HCT116 (cell line): ENCODE measurements at regions not wholly inside any gene's neighbourhood (a gene's known extent, or its start where the extent isn't known, plus 50 kb on each side); places are given as distances from the start of the nearest gene placed in this dataset.

Source experiments
- ATAC-seq: fragments of 200-7000 bp; cut with Tn5 transposase; 2 replicates; pipeline ENCODE4 v1.9.1; 2020; ENCODE audit warnings: mild to moderate bottlenecking, moderate library complexity
- BruUV-seq: library from RNA; stranded (reverse); fragments of 400-500 nt; replicated peaks from 2 replicates; lab custom pipeline; 2021; lab: Mats Ljungman, UMichigan
- CTCF ChIA-PET: fragments of 300-600 bp; sonication (Branson Sonifier 250); formaldehyde crosslinking; loops from one replicate; lab custom pipeline; 2021; ENCODE audit warnings: antibody characterized with exemption; lab: Charles Lee
- POLR2A ChIA-PET: fragments of 300-600, 350-600 bp; sonication (Branson Sonifier 250); formaldehyde crosslinking; loops from one replicate; lab custom pipeline; 2021; ENCODE audit warnings: antibody characterized with exemption; lab: Charles Lee
- RAD21 ChIA-PET, 2 experiments: fragments of 300-600 bp; sonication (Branson Sonifier 250); formaldehyde crosslinking; loops; one replicate each; lab custom pipeline; 2023; ENCODE audit warnings: low total read pairs in 2 of 2; ENCODE audit not compliant: uncharacterized antibody in 2 of 2, unreplicated experiment in 2 of 2, low non-redundant PET in 1 of 2; lab: Charles Lee
- DNase-seq: peaks from one replicate; pipeline ENCODE4 v3.0.0-alpha.2; 2010; ENCODE audit warnings: low read depth, low spot score
- H2AFZ ChIP-seq: fragments of 200-600 bp; shearing (Covaris generic), sonication (generic); 2 replicates; pipeline ENCODE4 v1.6.1; 2017; ENCODE audit warnings: low read depth, mixed run types, mixed read lengths, antibody characterized with exemption, low read length; ENCODE audit not compliant: poor library complexity, severe bottlenecking
- H3K27ac ChIP-seq: 2 replicates; pipeline ENCODE4 v1.5.1; 2012; ENCODE audit warnings: low read depth, low read length
- H3K27me3 ChIP-seq: fragments of 200-600 bp; sonication (generic); 2 replicates; pipeline ENCODE4 v1.6.1; 2016; ENCODE audit warnings: mixed run types, low read length, mixed read lengths; ENCODE audit not compliant: insufficient read depth
- H3K36me3 ChIP-seq, 2 experiments: fragments of 200-500 bp in 1 of 2; fragments of 200-600 bp in 1 of 2; sonication (Bioruptor generic) in 1 of 2; sonication (generic) in 1 of 2; 2 replicates each; pipeline versions ENCODE4 v1.5.1 to v1.6.1; 2014 to 2016; ENCODE audit warnings: low read length in 2 of 2, inconsistent platforms in 1 of 2, mixed read lengths in 1 of 2, mixed run types in 1 of 2; ENCODE audit not compliant: insufficient read depth in 2 of 2, control insufficient read depth in 1 of 2
- H3K4me1 ChIP-seq, 2 experiments: fragments of 200-600 bp in 1 of 2; sonication (generic) in 1 of 2; 2 replicates each; pipeline versions ENCODE4 v1.5.1 to v1.6.1; 2012 to 2017; ENCODE audit warnings: low read length in 2 of 2, inconsistent platforms in 1 of 2, mild to moderate bottlenecking in 1 of 2, mixed read lengths in 1 of 2, mixed run types in 1 of 2, moderate library complexity in 1 of 2; ENCODE audit not compliant: insufficient read depth in 2 of 2, control insufficient read depth in 1 of 2
- H3K4me2 ChIP-seq: fragments of 200-600 bp; sonication (generic); 2 replicates; pipeline ENCODE4 v1.6.1; 2017; ENCODE audit warnings: mixed run types, low read length, mixed read lengths
- H3K4me3 ChIP-seq, 2 experiments: fragments of 200-600 bp in 1 of 2; sonication (generic) in 1 of 2; replicated peaks in 1 of 2; 2 replicates each; pipeline ENCODE4 v1.5.1; 2011 to 2016; ENCODE audit warnings: low read length in 2 of 2, control low read depth in 1 of 2, low read depth in 1 of 2, mild to moderate bottlenecking in 1 of 2, mixed read lengths in 1 of 2, mixed run types in 1 of 2
- H3K79me2 ChIP-seq: fragments of 200-600 bp; sonication (generic); 2 replicates; pipeline ENCODE4 v1.6.1; 2017; ENCODE audit warnings: mild to moderate bottlenecking, mixed run types, low read length, moderate library complexity, mixed read lengths; ENCODE audit not compliant: insufficient read depth
- H3K9ac ChIP-seq: fragments of 200-600 bp; sonication (generic); 2 replicates; pipeline ENCODE4 v1.6.1; 2016; ENCODE audit warnings: low read length, mixed read lengths
- H3K9me2 ChIP-seq: fragments of 200-600 bp; sonication (generic), shearing (Covaris generic); 2 replicates; pipeline ENCODE4 v1.6.1; 2017; ENCODE audit warnings: mixed run types, mild to moderate bottlenecking, moderate library complexity; ENCODE audit not compliant: insufficient read depth
- H3K9me3 ChIP-seq, 2 experiments: fragments of 200-500 bp in 1 of 2; fragments of 200-600 bp in 1 of 2; sonication (Bioruptor generic) in 1 of 2; sonication (generic) in 1 of 2; 2 replicates each; pipeline ENCODE4 v1.6.1; 2014 to 2017; ENCODE audit warnings: low read length in 2 of 2, mixed read lengths in 2 of 2, inconsistent platforms in 1 of 2, low read depth in 1 of 2, mild to moderate bottlenecking in 1 of 2, mixed run types in 1 of 2, moderate library complexity in 1 of 2; ENCODE audit not compliant: control insufficient read depth in 1 of 2, insufficient read depth in 1 of 2
- H4K20me1 ChIP-seq: fragments of 200-600 bp; sonication (generic), shearing (Covaris generic); 2 replicates; pipeline ENCODE4 v1.6.1; 2017; ENCODE audit warnings: mixed run types, mild to moderate bottlenecking, moderate library complexity; ENCODE audit not compliant: insufficient read depth
- CBX3 ChIP-seq: IDR thresholded peaks from 2 replicates; pipeline ENCODE4 v1.6.1; 2012; ENCODE audit warnings: low read depth
- CEBPB ChIP-seq: IDR thresholded peaks from 2 replicates; pipeline ENCODE4 v1.6.1; 2012; ENCODE audit warnings: low read depth
- EGR1 ChIP-seq: IDR thresholded peaks from 2 replicates; pipeline ENCODE4 v1.6.1; 2012; ENCODE audit warnings: low read depth
- EZH2 ChIP-seq: fragments of 200-600 bp; sonication (generic); IDR thresholded peaks from 2 replicates; pipeline ENCODE4 v1.6.1; 2017; ENCODE audit warnings: antibody characterized with exemption, mixed run types
- EZH2phosphoT487 ChIP-seq: fragments of 200-600 bp; IDR thresholded peaks from 2 replicates; pipeline ENCODE4 v1.6.1; 2018; ENCODE audit warnings: antibody characterized with exemption, borderline replicate concordance
- FOSL1 ChIP-seq: IDR thresholded peaks from 2 replicates; pipeline ENCODE4 v1.6.1; 2012; ENCODE audit warnings: low read depth
- JUND ChIP-seq: IDR thresholded peaks from 2 replicates; pipeline ENCODE4 v1.6.1; 2012
- POLR2A ChIP-seq: IDR thresholded peaks from 2 replicates; pipeline ENCODE4 v1.7.0; 2011; ENCODE audit warnings: borderline replicate concordance; ENCODE audit not compliant: insufficient read depth, insufficient read length; ENCODE audit errors: extremely low read depth
- SIN3A ChIP-seq: IDR thresholded peaks from 2 replicates; pipeline ENCODE4 v1.6.1; 2012; ENCODE audit warnings: low read depth
- TCF7L2 ChIP-seq: IDR thresholded peaks from 2 replicates; pipeline ENCODE4 v1.7.0; 2011; ENCODE audit warnings: borderline replicate concordance, inconsistent platforms; ENCODE audit not compliant: insufficient read depth, insufficient read length; ENCODE audit errors: extremely low read depth
- YY1 ChIP-seq: IDR thresholded peaks from 2 replicates; pipeline ENCODE4 v1.6.1; 2011; ENCODE audit warnings: low read length, low read depth, moderate library complexity, mild to moderate bottlenecking; ENCODE audit not compliant: insufficient replicate concordance; ENCODE audit errors: extremely low read depth
- ZFX ChIP-seq: fragments of 450-650 bp; IDR thresholded peaks from 2 replicates; pipeline ENCODE4 v1.6.1; 2017
- ZNF274 ChIP-seq: fragments of 200-500 bp; sonication (Bioruptor generic); IDR thresholded peaks from 2 replicates; pipeline ENCODE4 v1.6.1; 2014; ENCODE audit warnings: mild to moderate bottlenecking, low read depth, low read length, inconsistent platforms
- intact Hi-C: fragments of 100-400 bp; cut with micrococcal nuclease; formaldehyde crosslinking; loops from 2 replicates; pipeline ENCODE4 v1.10.0; 2022
- TF ChIP-seq, protein P1 (sequence below): IDR thresholded peaks from 2 replicates; pipeline ENCODE4 v1.6.1; 2012
- TF ChIP-seq, protein P2 (sequence below): IDR thresholded peaks from 2 replicates; pipeline ENCODE4 v1.6.1; 2011; ENCODE audit warnings: mild to moderate bottlenecking, low read length, moderate library complexity; ENCODE audit not compliant: insufficient replicate concordance; ENCODE audit errors: extremely low read depth
- TF ChIP-seq, protein P3 (sequence below), 3 experiments: fragments of 200-600 bp in 1 of 3; sonication (generic) in 1 of 3; IDR thresholded peaks in 2 of 3; conservative IDR thresholded peaks in 1 of 3; 2 replicates each; pipeline ENCODE4 v1.5.1; 2012 to 2017; ENCODE audit warnings: low read depth in 2 of 3, low read length in 2 of 3, antibody characterized with exemption in 1 of 3, borderline replicate concordance in 1 of 3, control low read depth in 1 of 3, mild to moderate bottlenecking in 1 of 3, mixed read lengths in 1 of 3, mixed run types in 1 of 3, moderate library complexity in 1 of 3; ENCODE audit not compliant: insufficient read depth in 1 of 3
- TF ChIP-seq, protein P4 (sequence below): IDR thresholded peaks from 2 replicates; pipeline ENCODE4 v1.6.1; 2012

DNA sequence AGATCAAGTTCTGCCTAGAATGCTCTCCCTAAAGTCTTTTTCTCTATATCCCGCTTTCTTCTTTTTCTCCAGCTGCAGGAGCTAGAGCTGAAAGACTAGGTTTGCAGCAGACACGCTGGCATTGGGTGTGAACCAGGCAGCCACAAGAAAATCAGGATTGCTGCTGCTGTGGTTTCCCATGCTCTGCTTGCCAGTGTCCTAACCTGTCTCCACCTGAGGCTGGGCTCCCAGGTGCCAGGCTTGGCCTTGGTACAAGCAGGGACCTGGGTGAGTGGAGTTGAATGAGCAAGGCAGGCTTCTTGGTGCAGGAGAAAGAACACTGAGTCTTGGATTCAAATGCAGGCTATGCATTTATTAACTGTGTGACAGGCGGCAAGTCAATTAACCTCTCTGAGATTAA, 440.3 kb upstream of the MAF start:
- TF ChIP-seq, protein P1, sequence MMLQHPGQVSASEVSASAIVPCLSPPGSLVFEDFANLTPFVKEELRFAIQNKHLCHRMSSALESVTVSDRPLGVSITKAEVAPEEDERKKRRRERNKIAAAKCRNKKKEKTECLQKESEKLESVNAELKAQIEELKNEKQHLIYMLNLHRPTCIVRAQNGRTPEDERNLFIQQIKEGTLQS, result no peak
- TF ChIP-seq, protein P2, sequence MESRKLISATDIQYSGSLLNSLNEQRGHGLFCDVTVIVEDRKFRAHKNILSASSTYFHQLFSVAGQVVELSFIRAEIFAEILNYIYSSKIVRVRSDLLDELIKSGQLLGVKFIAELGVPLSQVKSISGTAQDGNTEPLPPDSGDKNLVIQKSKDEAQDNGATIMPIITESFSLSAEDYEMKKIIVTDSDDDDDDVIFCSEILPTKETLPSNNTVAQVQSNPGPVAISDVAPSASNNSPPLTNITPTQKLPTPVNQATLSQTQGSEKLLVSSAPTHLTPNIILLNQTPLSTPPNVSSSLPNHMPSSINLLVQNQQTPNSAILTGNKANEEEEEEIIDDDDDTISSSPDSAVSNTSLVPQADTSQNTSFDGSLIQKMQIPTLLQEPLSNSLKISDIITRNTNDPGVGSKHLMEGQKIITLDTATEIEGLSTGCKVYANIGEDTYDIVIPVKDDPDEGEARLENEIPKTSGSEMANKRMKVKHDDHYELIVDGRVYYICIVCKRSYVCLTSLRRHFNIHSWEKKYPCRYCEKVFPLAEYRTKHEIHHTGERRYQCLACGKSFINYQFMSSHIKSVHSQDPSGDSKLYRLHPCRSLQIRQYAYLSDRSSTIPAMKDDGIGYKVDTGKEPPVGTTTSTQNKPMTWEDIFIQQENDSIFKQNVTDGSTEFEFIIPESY, result no peak
- TF ChIP-seq YY1 (no peak), SIN3A (no peak)
- TF ChIP-seq, all 23 proteins: peak for 0
- H4K20me1 ChIP-seq, result no peaks in the 10 kb centered on the region
- H3K9ac ChIP-seq, result no peak overlapping the region

DNA sequence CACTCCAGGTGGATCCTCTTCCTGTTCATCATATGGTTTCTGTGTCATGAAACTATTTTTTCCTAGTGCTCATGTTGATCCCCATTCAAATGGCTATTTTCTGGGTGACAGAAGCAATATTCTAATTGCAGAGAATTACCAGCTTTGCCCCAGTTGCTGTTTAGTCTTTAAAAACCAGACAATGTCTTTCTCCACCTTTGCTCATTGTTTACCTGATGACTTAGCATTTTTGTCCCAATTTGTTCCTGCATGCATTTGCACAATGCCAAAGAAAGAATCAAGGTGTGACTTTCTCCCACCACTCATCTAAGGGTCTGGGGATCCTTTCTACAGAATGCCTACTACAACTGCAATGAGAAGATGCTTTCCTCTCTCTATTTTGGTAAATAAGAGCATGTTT, 439.9 kb upstream of the MAF start:
- BruUV-seq, result no TSS peak
- Histone ChIP-seq H2AFZ (no peak overlapping the region), H3K27ac (no peak overlapping the region), H3K27me3 (no peaks in the 10 kb centered on the region), H3K4me3 (no peak overlapping the region), H4K20me1 (no peaks in the 10 kb centered on the region), H3K4me2 (no peak overlapping the region), H3K4me1 (no peaks in the 10 kb centered on the region), H3K9ac (no peak overlapping the region), H3K9me3 (peaks cover 55 to 76% of the 10 kb centered on the region in 2 experiments; a peak in 3 of 4 replicates), H3K36me3 (no peaks in the 10 kb centered on the region), H3K9me2 (no peaks in the 10 kb centered on the region), H3K79me2 (no peaks in the 10 kb centered on the region)
- ChIA-PET POLR2A (no interaction called here), CTCF (no interaction called here), RAD21 (no interaction called here)
- DNase-seq (no peak), ATAC-seq (no peak)
- intact Hi-C loops, result no loop called here
- no peak for TF ChIP-seq CEBPB
- TF ChIP-seq TCF7L2, result no peak
- no peak for TF ChIP-seq EZH2
- TF ChIP-seq CBX3, result no peak
- no peak for TF ChIP-seq JUND
- no peak for TF ChIP-seq POLR2A
- TF ChIP-seq ZFX, result no peak
- TF ChIP-seq ZNF274, result no peak
- TF ChIP-seq, protein P3, sequence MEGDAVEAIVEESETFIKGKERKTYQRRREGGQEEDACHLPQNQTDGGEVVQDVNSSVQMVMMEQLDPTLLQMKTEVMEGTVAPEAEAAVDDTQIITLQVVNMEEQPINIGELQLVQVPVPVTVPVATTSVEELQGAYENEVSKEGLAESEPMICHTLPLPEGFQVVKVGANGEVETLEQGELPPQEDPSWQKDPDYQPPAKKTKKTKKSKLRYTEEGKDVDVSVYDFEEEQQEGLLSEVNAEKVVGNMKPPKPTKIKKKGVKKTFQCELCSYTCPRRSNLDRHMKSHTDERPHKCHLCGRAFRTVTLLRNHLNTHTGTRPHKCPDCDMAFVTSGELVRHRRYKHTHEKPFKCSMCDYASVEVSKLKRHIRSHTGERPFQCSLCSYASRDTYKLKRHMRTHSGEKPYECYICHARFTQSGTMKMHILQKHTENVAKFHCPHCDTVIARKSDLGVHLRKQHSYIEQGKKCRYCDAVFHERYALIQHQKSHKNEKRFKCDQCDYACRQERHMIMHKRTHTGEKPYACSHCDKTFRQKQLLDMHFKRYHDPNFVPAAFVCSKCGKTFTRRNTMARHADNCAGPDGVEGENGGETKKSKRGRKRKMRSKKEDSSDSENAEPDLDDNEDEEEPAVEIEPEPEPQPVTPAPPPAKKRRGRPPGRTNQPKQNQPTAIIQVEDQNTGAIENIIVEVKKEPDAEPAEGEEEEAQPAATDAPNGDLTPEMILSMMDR (IDR thresholded peaks at IDR 0.05 in 2 of 3, conservative IDR thresholded peaks at IDR 0.05 in 1 of 3; ENCODE audit: borderline replicate concordance in 1 of 3, insufficient read depth in 1 of 3, low read depth in 2 of 3, low read length in 2 of 3), result no peak
- TF ChIP-seq, protein P4, sequence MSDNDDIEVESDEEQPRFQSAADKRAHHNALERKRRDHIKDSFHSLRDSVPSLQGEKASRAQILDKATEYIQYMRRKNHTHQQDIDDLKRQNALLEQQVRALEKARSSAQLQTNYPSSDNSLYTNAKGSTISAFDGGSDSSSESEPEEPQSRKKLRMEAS, result no peak
- TF ChIP-seq, protein P1, result no peak
- no peak for TF ChIP-seq FOSL1
- TF ChIP-seq EGR1, result no peak
- no peak for TF ChIP-seq YY1
- TF ChIP-seq EZH2phosphoT487, result no peak

More for the DNA sequence above, 440.3 kb upstream of the MAF start:
- H3K27ac ChIP-seq, result no peak overlapping the region
- intact Hi-C loops, result no loop called here
- H3K79me2 ChIP-seq, result no peaks in the 10 kb centered on the region
- no peak overlapping the region for H3K4me3 ChIP-seq
- peaks cover 53 to 76% of the 10 kb centered on the region in 2 experiments; a peak in 3 of 4 replicates for H3K9me3 ChIP-seq
- CTCF ChIA-PET, result no interaction called here
- no peak overlapping the region for H3K4me2 ChIP-seq
- no peaks in the 10 kb centered on the region for H3K36me3 ChIP-seq
- no peaks in the 10 kb centered on the region for H3K4me1 ChIP-seq
- ATAC-seq (no peak), DNase-seq (no peak)
- H2AFZ ChIP-seq, result no peak overlapping the region
- RAD21 ChIA-PET, result no interaction called here
- POLR2A ChIA-PET, result no interaction called here
- BruUV-seq, result no TSS peak
- H3K9me2 ChIP-seq, result no peaks in the 10 kb centered on the region
- no peaks in the 10 kb centered on the region for H3K27me3 ChIP-seq
